Right atrium auricular region (tissue), 2 donors: ENCODE measurements at regions not wholly inside any gene's neighbourhood (a gene's known extent, or its start where the extent isn't known, plus 50 kb on each side); places are given as distances from the start of the nearest gene placed in this dataset.

Experiments used
- DNase-seq: peaks from one replicate; pipeline ENCODE4 v3.0.0-alpha.2; 2019; ENCODE audit warnings: low spot score
- H3K27ac ChIP-seq, 2 donors: fragments of 200-600 bp; sonication (generic); 1 replicate in 1 of 2; 2 replicates in 1 of 2; pipeline ENCODE4 v1.5.1; 2016 to 2019
- H3K27me3 ChIP-seq, 2 donors: fragments of 200-600 bp; sonication (generic); one replicate each; pipeline versions ENCODE4 v1.5.1 to v1.6.0; 2017 to 2019
- H3K36me3 ChIP-seq: fragments of 200-600 bp; sonication (generic); one replicate; pipeline ENCODE4 v1.5.1; 2016
- H3K4me1 ChIP-seq, 2 donors: fragments of 200-600 bp; sonication (generic); one replicate each; pipeline versions ENCODE4 v1.5.1 to v1.6.0; 2017 to 2019
- H3K4me3 ChIP-seq, 2 donors: fragments of 200-600 bp; sonication (generic); 1 replicate in 1 of 2; 2 replicates in 1 of 2; pipeline ENCODE4 v1.5.1; 2017 to 2019; ENCODE audit warnings: mild to moderate bottlenecking in 1 of 2, moderate library complexity in 1 of 2
- H3K9me3 ChIP-seq, 2 donors: fragments of 200-600 bp; sonication (generic); one replicate each; pipeline ENCODE4 v1.5.1; 2019
- TF ChIP-seq, protein P1 (sequence below), 2 donors: fragments of 200-600 bp; sonication (generic); IDR thresholded peaks; one replicate each; pipeline ENCODE4 v1.5.1; 2019; ENCODE audit warnings: antibody characterized with exemption in 2 of 2

GRCh38 chr4:187550256-187550950 is 445.2 kb upstream of the ZFP42 start:
- H3K4me3 ChIP-seq: no peak overlapping the region
- H3K27me3 ChIP-seq: no peaks in the 10 kb centered on the region
- TF ChIP-seq, protein P1, sequence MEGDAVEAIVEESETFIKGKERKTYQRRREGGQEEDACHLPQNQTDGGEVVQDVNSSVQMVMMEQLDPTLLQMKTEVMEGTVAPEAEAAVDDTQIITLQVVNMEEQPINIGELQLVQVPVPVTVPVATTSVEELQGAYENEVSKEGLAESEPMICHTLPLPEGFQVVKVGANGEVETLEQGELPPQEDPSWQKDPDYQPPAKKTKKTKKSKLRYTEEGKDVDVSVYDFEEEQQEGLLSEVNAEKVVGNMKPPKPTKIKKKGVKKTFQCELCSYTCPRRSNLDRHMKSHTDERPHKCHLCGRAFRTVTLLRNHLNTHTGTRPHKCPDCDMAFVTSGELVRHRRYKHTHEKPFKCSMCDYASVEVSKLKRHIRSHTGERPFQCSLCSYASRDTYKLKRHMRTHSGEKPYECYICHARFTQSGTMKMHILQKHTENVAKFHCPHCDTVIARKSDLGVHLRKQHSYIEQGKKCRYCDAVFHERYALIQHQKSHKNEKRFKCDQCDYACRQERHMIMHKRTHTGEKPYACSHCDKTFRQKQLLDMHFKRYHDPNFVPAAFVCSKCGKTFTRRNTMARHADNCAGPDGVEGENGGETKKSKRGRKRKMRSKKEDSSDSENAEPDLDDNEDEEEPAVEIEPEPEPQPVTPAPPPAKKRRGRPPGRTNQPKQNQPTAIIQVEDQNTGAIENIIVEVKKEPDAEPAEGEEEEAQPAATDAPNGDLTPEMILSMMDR (IDR thresholded peaks at IDR 0.05): no peak

GRCh38 chr4:187552781-187553180 is 442.8 kb upstream of the ZFP42 start:
- Histone ChIP-seq H3K27me3 (no peaks in the 10 kb centered on the region), H3K4me3 (no peak overlapping the region), H3K27ac (no peak overlapping the region), H3K4me1 (no peaks in the 10 kb centered on the region), H3K36me3 (no peaks in the 10 kb centered on the region), H3K9me3 (no peaks in the 10 kb centered on the region)
- TF ChIP-seq, protein P1 (IDR thresholded peaks at IDR 0.05): no peak
- DNase-seq: no peak

More at GRCh38 chr4:187550256-187550950, 445.2 kb upstream of the ZFP42 start:
- Histone ChIP-seq H3K9me3 (no peaks in the 10 kb centered on the region), H3K4me1 (no peaks in the 10 kb centered on the region), H3K36me3 (no peaks in the 10 kb centered on the region), H3K27ac (no peak overlapping the region)
- no peak for DNase-seq

GRCh38 chr4:187555174-187555573 is 440.4 kb upstream of the ZFP42 start:
- TF ChIP-seq, protein P1 (IDR thresholded peaks at IDR 0.05): no peak
- H3K4me1 ChIP-seq: no peaks in the 10 kb centered on the region
- no peak overlapping the region for H3K4me3 ChIP-seq
- H3K9me3 ChIP-seq: no peaks in the 10 kb centered on the region
- H3K36me3 ChIP-seq: no peaks in the 10 kb centered on the region
- no peak overlapping the region for H3K27ac ChIP-seq
- DNase-seq: no peak
- H3K27me3 ChIP-seq: no peaks in the 10 kb centered on the region

- Histone ChIP-seq H3K4me3 (no peak overlapping the region), H3K4me1 (no peaks in the 10 kb centered on the region), H3K27ac (no peak overlapping the region), H3K9me3 (no peaks in the 10 kb centered on the region), H3K27me3 (no peaks in the 10 kb centered on the region), H3K36me3 (no peaks in the 10 kb centered on the region)
- no peak for DNase-seq
- TF ChIP-seq, protein P1 (IDR thresholded peaks at IDR 0.05): no peak
Measured at GRCh38 chr4:187558391-187558790, 437.2 kb upstream of the ZFP42 start.

- Histone ChIP-seq H3K4me3 (no peak overlapping the region), H3K27ac (no peak overlapping the region), H3K9me3 (no peaks in the 10 kb centered on the region), H3K27me3 (no peaks in the 10 kb centered on the region), H3K36me3 (no peaks in the 10 kb centered on the region), H3K4me1 (no peaks in the 10 kb centered on the region)
- TF ChIP-seq, protein P1 (IDR thresholded peaks at IDR 0.05): no peak
- DNase-seq: no peak
Measured at GRCh38 chr4:187562345-187562744, 433.2 kb upstream of the ZFP42 start.

- TF ChIP-seq, protein P1 (IDR thresholded peaks at IDR 0.05): no peak
- no peaks in the 10 kb centered on the region for H3K9me3 ChIP-seq
Measured at GRCh38 chr4:187565416-187565815, 430.2 kb upstream of the ZFP42 start.

More at GRCh38 chr4:187565416-187565815, 430.2 kb upstream of the ZFP42 start:
- no peak overlapping the region for H3K4me3 ChIP-seq
- no peaks in the 10 kb centered on the region for H3K4me1 ChIP-seq
- no peak for DNase-seq
- H3K27ac ChIP-seq: no peak overlapping the region
- no peaks in the 10 kb centered on the region for H3K36me3 ChIP-seq
- H3K27me3 ChIP-seq: no peaks in the 10 kb centered on the region
